Skeletal muscle tissue (tissue), 3 donors: ENCODE measurements at regions not wholly inside any gene's neighbourhood (a gene's known extent, or its start where the extent isn't known, plus 50 kb on each side); places are given as distances from the start of the nearest gene placed in this dataset.

Experiments used
- H3K27ac ChIP-seq: one replicate; pipeline ENCODE4 v1.7.0; 2013; ENCODE audit warnings: mild to moderate bottlenecking, low read depth, low read length, inconsistent platforms
- H3K27me3 ChIP-seq, 3 donors: one replicate each; pipeline ENCODE4 v1.7.0; 2013; ENCODE audit warnings: low read length in 3 of 3; ENCODE audit not compliant: control insufficient read depth in 3 of 3, insufficient read depth in 3 of 3
- H3K36me3 ChIP-seq, 3 donors: one replicate each; pipeline ENCODE4 v1.7.0; 2013; ENCODE audit warnings: low read length in 3 of 3; ENCODE audit not compliant: control insufficient read depth in 3 of 3, insufficient read depth in 3 of 3
- H3K4me1 ChIP-seq, 3 donors: one replicate each; pipeline ENCODE4 v1.7.0; 2013; ENCODE audit warnings: low read length in 3 of 3, mild to moderate bottlenecking in 3 of 3; ENCODE audit not compliant: control insufficient read depth in 3 of 3, insufficient read depth in 3 of 3
- H3K4me3 ChIP-seq, 3 donors: one replicate each; pipeline ENCODE4 v1.7.0; 2013; ENCODE audit warnings: low read length in 3 of 3
- H3K9ac ChIP-seq, 3 donors: one replicate each; pipeline ENCODE4 v1.7.0; 2013; ENCODE audit warnings: low read length in 3 of 3, mild to moderate bottlenecking in 3 of 3, moderate library complexity in 2 of 3, low read depth in 1 of 3
- H3K9me3 ChIP-seq, 3 donors: one replicate each; pipeline ENCODE4 v1.7.0; 2013; ENCODE audit warnings: low read length in 3 of 3; ENCODE audit not compliant: control insufficient read depth in 3 of 3
- donor health status: Osteomylitis.

GRCh38 chr5:116827078-116827477 lies 252.5 kb upstream of the SEMA6A start:
- Histone ChIP-seq H3K9me3 (no peaks in the 10 kb centered on the region), H3K4me1 (no peaks in the 10 kb centered on the region), H3K9ac (no peak overlapping the region), H3K4me3 (no peak overlapping the region), H3K36me3 (no peaks in the 10 kb centered on the region), H3K27me3 (no peaks in the 10 kb centered on the region), H3K27ac (no peak overlapping the region)

DNA sequence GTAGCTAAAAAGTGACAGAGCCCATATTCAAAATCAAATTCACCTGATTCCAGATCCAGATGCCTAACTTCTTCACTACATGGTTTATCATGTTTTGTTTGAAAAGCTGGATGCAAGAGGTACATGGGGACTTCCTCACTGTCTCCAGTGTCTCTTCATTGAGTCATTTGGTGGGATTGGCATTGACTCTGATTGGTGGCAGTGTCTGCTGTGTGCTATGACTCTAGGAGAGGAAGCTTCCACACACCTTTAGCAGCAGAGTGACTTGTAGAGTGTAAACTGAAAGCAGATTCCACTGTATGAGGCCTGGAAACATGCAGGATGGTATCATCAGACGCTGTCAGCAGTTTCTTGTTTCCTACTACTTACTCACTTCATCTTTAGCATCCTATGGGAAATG lies 250.9 kb upstream of the SEMA6A start:
- Histone ChIP-seq H3K4me1 (no peaks in the 10 kb centered on the region), H3K4me3 (no peak overlapping the region), H3K36me3 (no peaks in the 10 kb centered on the region), H3K9me3 (no peaks in the 10 kb centered on the region), H3K9ac (no peak overlapping the region), H3K27ac (no peak overlapping the region), H3K27me3 (no peaks in the 10 kb centered on the region)

DNA sequence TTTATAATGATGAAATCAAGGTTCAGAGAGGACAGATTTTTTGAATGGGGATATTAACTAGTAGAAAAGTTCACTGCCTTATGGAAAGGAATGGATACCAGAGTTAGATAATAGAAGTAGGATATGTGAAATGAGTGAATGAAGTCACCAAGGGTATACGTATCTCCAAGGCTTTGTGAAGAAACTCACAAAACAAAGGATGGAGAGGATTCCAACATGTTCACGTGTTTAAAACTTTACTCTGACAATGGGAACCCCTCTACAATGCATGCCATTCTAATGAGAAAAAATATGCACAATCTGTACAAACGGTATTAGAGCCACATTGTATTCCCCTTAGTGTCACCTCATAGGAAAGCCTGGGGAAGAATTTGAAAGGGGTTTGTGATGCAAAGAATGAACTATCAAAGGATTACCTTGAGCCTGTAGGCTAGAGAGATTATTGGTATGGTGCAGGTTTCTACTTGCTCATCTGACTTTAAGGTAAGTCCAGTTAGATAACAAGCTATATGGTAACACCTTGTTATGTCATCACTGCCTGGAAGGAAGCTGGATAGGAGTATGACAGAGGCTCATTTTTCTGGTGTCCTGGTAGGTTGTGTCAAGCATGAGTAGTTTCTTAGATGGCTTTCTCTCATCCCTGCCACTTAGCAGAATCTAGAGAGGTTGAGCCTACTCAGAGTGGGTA lies 250.3 kb upstream of the SEMA6A start:
- Histone ChIP-seq H3K4me1 (no peaks in the 10 kb centered on the region), H3K4me3 (no peak overlapping the region), H3K9me3 (no peaks in the 10 kb centered on the region), H3K27ac (no peak overlapping the region), H3K9ac (no peak overlapping the region), H3K27me3 (no peaks in the 10 kb centered on the region), H3K36me3 (no peaks in the 10 kb centered on the region)

DNA sequence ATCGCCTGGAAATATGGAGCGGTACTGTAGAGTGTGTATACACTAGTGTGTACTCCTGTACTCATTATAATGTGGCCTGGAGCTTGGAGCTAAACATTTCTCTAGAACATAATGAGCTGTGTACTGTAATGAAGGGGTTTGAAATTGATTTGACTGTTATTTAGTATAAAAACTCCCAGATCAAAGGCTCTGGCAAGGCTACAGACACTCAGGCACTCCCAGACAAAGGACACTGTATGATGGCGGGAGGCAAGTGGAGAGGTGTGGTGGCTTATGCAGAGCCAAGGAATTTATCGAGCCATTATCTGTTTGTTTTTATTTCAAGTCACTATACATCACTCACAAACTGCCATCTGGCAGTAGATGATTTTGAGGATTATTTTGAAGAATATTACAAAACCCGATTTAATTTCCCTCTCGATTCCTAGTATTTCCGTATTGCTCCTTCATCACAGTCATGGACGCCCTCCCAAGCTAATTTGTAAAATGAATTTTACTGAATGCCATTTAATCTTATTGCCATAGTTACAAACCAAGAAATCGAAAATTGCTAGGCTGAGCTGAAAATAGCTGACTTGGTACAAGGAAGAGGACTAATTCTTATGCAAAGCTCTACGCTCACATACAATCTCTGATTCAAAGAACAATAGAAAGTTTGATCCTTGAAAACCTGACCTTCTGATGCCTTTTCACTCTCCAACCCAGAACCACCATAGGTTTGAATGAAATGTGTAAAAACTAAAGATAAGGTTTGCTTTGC lies 240.2 kb upstream of the SEMA6A start:
- Histone ChIP-seq H3K27me3 (no peaks in the 10 kb centered on the region), H3K4me3 (no peak overlapping the region), H3K36me3 (no peaks in the 10 kb centered on the region), H3K9me3 (no peaks in the 10 kb centered on the region), H3K9ac (no peak overlapping the region), H3K27ac (no peak overlapping the region), H3K4me1 (no peaks in the 10 kb centered on the region)

DNA sequence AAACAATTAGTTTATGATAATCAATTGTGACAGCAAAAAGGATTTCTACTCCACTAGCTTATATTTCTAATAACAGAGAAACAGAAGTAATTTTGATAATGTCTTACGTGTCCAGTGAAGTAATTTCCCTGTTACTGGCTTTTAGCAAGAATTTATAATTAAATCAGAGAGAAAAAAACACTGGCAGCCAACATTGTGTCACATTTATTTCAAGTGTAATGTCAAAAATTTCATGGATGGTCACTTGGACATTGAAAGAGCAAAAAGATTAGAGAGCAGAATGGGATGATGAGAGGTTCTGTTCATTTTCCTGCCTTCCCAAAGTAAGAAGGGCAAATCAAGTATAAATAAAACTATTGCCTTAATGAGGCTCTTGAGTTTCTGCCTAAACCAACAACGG lies 239.3 kb upstream of the SEMA6A start:
- H3K4me1 ChIP-seq = no peaks in the 10 kb centered on the region
- no peak overlapping the region for H3K27ac ChIP-seq
- H3K36me3 ChIP-seq = no peaks in the 10 kb centered on the region
- no peaks in the 10 kb centered on the region for H3K9me3 ChIP-seq
- no peak overlapping the region for H3K9ac ChIP-seq
- H3K27me3 ChIP-seq = no peaks in the 10 kb centered on the region
- H3K4me3 ChIP-seq = no peak overlapping the region

DNA sequence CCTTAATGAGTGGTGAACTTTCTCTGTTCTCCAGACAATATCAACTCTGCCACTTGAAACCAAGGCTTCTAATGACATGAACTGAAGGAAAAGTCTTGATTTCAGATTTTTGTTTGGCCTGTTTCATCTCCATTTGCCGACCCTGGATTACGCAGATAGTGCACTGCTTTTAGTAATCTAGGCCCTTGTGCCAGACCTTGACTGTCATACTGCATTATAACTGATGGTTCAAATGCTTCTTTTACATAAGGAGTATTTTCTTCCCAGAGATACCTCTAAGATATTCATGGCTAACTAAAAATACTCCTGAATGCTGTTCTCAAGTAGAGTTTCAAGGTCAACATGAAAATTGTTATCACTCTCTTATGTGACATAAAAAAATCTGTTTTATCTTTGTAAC lies 238.7 kb upstream of the SEMA6A start:
- Histone ChIP-seq H3K9me3 (no peaks in the 10 kb centered on the region), H3K27ac (no peak overlapping the region), H3K9ac (no peak overlapping the region), H3K36me3 (no peaks in the 10 kb centered on the region), H3K27me3 (no peaks in the 10 kb centered on the region), H3K4me1 (no peaks in the 10 kb centered on the region), H3K4me3 (no peak overlapping the region)

DNA sequence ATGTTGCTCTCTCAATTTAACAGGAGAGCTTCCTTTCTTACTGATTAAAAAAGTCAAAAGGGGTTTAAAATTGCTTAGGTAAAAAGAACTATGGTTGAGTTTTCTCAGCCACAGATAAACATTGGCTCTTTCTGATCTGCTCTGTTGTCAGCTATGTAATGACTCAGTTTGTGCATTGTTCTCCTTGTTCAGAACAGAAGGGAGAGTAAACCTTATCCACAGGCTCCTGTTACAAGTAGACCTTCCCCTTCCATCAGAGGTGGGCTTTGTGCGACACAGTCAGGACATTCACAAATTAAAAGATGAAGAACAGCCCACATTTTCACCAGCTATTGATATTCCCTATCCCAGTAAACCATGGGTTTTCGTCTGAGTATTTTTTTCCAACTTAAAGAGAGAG lies 236.3 kb upstream of the SEMA6A start:
- Histone ChIP-seq H3K4me3 (no peak overlapping the region), H3K4me1 (no peaks in the 10 kb centered on the region), H3K36me3 (no peaks in the 10 kb centered on the region), H3K9ac (no peak overlapping the region), H3K27ac (no peak overlapping the region), H3K9me3 (no peaks in the 10 kb centered on the region), H3K27me3 (no peaks in the 10 kb centered on the region)

DNA sequence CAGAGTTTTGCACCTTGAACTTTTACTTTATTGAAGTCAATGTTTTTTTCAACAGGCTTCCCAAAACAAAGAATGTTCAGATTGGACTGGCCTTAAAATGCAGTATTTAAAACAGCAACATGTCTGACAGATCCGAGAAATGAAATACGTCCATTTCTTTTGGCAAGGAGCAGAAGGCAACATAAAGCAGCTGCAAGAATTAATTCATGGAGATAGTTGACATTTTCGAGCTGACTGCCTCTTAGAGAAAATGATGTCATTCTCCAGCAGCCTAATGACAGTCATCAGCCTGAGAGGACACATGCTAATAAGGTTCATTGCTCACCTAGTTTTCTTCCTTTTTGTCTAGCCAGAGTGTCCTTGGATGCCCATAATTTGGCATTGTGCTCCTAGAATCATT lies 232.2 kb upstream of the SEMA6A start:
- no peaks in the 10 kb centered on the region for H3K4me1 ChIP-seq
- H3K27ac ChIP-seq = no peak overlapping the region
- no peak overlapping the region for H3K4me3 ChIP-seq
- no peaks in the 10 kb centered on the region for H3K9me3 ChIP-seq
- H3K36me3 ChIP-seq = no peaks in the 10 kb centered on the region
- H3K9ac ChIP-seq = no peak overlapping the region
- H3K27me3 ChIP-seq = no peaks in the 10 kb centered on the region

DNA sequence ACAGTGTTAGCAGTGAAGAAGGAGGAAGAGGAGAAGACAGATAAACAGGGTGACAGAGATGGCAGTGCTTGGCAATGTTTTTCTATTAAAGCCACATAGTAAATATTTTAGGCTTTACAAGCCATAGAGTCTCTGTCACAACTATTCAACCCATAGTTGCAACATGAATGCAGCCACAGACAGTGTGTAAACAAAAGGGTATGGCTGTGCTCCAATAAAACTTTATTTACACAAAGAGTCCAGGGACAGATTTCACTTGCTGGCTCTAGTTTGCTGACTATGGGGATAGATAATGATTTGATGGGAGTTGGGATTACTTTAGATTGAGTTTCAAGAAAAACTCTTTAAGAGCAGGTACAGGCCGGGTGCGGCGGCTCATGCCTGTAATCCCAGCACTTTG lies 224.8 kb upstream of the SEMA6A start:
- no peaks in the 10 kb centered on the region for H3K4me1 ChIP-seq
- H3K27ac ChIP-seq = no peak overlapping the region
- H3K9ac ChIP-seq = no peak overlapping the region
- H3K9me3 ChIP-seq = no peaks in the 10 kb centered on the region
- no peak overlapping the region for H3K4me3 ChIP-seq
- no peaks in the 10 kb centered on the region for H3K36me3 ChIP-seq
- no peaks in the 10 kb centered on the region for H3K27me3 ChIP-seq

DNA sequence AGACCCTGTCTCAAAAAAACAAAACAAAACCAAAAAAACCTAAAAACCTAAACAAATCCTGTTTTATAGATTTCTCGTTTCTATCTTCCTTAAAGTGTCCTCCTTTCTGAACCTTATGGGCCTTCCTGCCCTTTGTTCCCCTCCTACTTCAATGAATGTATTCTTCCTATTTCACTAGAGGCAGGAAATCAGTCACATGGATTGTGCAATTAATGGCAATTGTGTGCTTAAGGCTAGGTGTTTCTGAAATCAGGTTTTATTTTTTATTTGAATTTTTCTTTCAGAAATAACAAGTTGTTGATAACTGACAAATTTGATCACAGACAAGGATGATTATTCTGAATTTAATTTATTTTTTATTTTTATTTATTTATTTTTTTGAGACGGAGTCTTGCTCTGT lies 220.6 kb upstream of the SEMA6A start:
- Histone ChIP-seq H3K9ac (no peak overlapping the region), H3K27me3 (no peaks in the 10 kb centered on the region), H3K9me3 (no peaks in the 10 kb centered on the region), H3K36me3 (no peaks in the 10 kb centered on the region), H3K4me3 (no peak overlapping the region), H3K4me1 (no peaks in the 10 kb centered on the region), H3K27ac (no peak overlapping the region)
